SK-N-MC (cell line): ENCODE measurements at regions not wholly inside any gene's neighbourhood (a gene's known extent, or its start where the extent isn't known, plus 50 kb on each side); places are given as distances from the start of the nearest gene placed in this dataset.

ENCODE experiments used
- EZH2 ChIP-seq: fragments of 200-600 bp; sonication (generic); IDR thresholded peaks from one replicate; pipeline ENCODE4 v1.6.1; 2017; ENCODE audit warnings: antibody characterized with exemption
- POLR2AphosphoS5 ChIP-seq: IDR thresholded peaks from 2 replicates; pipeline ENCODE4 v1.6.1; 2012; ENCODE audit warnings: mild to moderate bottlenecking, low read depth, low read length, borderline replicate concordance

GRCh38 chr20:7010527-7010926 is 243.0 kb downstream of the BMP2 start:
- TF ChIP-seq POLR2AphosphoS5 (no peak), EZH2 (no peak)
